ENCODE measurements at regions not wholly inside any gene's neighbourhood (a gene's known extent, or its start where the extent isn't known, plus 50 kb on each side); places are given as distances from the start of the nearest gene placed in this dataset.

DNA sequence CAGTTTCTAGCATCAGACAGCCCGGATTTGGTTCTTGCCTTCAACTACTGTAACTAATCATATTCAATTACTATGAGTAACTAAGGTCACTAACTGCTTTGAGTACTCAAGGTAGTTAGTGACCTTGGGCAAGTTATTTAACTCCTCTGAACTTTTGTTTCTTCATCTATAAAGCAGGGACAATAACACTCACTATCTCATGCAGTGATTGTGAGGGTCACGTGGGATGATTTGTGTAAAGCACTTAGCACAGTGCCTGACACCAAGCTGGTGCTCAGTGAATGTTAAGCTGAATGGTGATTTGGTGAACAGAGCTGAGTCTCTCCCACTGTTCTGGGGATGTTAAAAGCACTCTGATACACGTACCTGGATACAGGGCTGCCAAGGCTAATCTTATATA lies 171.3 kb upstream of the PLXNC1 start:
- no peak for DNase-seq (ENCODE audit: low read depth)
- TF ChIP-seq, protein P1, sequence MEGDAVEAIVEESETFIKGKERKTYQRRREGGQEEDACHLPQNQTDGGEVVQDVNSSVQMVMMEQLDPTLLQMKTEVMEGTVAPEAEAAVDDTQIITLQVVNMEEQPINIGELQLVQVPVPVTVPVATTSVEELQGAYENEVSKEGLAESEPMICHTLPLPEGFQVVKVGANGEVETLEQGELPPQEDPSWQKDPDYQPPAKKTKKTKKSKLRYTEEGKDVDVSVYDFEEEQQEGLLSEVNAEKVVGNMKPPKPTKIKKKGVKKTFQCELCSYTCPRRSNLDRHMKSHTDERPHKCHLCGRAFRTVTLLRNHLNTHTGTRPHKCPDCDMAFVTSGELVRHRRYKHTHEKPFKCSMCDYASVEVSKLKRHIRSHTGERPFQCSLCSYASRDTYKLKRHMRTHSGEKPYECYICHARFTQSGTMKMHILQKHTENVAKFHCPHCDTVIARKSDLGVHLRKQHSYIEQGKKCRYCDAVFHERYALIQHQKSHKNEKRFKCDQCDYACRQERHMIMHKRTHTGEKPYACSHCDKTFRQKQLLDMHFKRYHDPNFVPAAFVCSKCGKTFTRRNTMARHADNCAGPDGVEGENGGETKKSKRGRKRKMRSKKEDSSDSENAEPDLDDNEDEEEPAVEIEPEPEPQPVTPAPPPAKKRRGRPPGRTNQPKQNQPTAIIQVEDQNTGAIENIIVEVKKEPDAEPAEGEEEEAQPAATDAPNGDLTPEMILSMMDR (IDR thresholded peaks at IDR 0.05; ENCODE audit: low read depth, low read length, missing control alignments), result no peak
- H3K4me3 ChIP-seq (ENCODE audit: low read depth, low read length), result no peak overlapping the region

DNA sequence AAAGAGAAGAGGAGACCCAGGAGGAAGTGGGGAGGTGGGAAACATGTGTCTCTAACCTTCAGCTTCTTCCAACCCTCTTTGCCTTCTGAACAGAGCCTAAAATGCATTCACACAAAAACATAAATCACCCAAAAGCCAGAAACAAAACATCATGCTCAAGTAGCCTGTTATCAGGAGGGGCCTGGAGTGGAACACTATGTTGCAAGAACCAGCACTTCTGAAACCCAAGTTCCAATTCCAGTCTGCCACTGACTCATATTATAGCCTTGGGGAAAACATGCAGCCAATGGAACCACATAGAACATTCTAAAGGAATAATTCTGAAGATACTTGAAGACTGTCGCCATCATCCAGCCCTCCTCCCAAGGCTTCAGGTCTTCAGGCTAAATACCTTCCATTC lies 169.8 kb upstream of the PLXNC1 start:
- DNase-seq (ENCODE audit: low read depth), result no peak
- H3K4me3 ChIP-seq (ENCODE audit: low read depth, low read length), result no peak overlapping the region
- TF ChIP-seq, protein P1 (IDR thresholded peaks at IDR 0.05; ENCODE audit: low read depth, low read length, missing control alignments), result no peak

GRCh38 chr12:93979189-93979588 lies 169.2 kb upstream of the PLXNC1 start:
- TF ChIP-seq, protein P1 (IDR thresholded peaks at IDR 0.05; ENCODE audit: low read depth, low read length, missing control alignments), result peak; percentile 63
- H3K4me3 ChIP-seq (ENCODE audit: low read depth, low read length), result no peak overlapping the region
- DNase-seq (ENCODE audit: low read depth), result peak; percentile 2

- DNase-seq (ENCODE audit: low read depth), result no peak
- TF ChIP-seq, protein P1 (IDR thresholded peaks at IDR 0.05; ENCODE audit: low read depth, low read length, missing control alignments), result no peak
- no peak overlapping the region for H3K4me3 ChIP-seq (ENCODE audit: low read depth, low read length)
Measured at GRCh38 chr12:93980711-93981110, 167.7 kb upstream of the PLXNC1 start.

- TF ChIP-seq, protein P1 (IDR thresholded peaks at IDR 0.05; ENCODE audit: low read depth, low read length, missing control alignments), result no peak
- H3K4me3 ChIP-seq (ENCODE audit: low read depth, low read length), result no peak overlapping the region
- no peak for DNase-seq (ENCODE audit: low read depth)
Measured at GRCh38 chr12:93981411-93981810, 167.0 kb upstream of the PLXNC1 start.

- DNase-seq (ENCODE audit: low read depth), result no peak
- H3K4me3 ChIP-seq (ENCODE audit: low read depth, low read length), result no peak overlapping the region
- TF ChIP-seq, protein P1 (IDR thresholded peaks at IDR 0.05; ENCODE audit: low read depth, low read length, missing control alignments), result no peak
Measured at GRCh38 chr12:93982771-93983315, 165.5 kb upstream of the PLXNC1 start.

GRCh38 chr12:93984005-93984404 lies 164.4 kb upstream of the PLXNC1 start:
- DNase-seq (ENCODE audit: low read depth), result no peak
- no peak overlapping the region for H3K4me3 ChIP-seq (ENCODE audit: low read depth, low read length)
- TF ChIP-seq, protein P1 (IDR thresholded peaks at IDR 0.05; ENCODE audit: low read depth, low read length, missing control alignments), result no peak

All from GM12864 (cell line).